CD4-positive, alpha-beta T cell treated with Interleukin-10 for 1 hour (primary cell): ENCODE measurements at regions not wholly inside any gene's neighbourhood (a gene's known extent, or its start where the extent isn't known, plus 50 kb on each side); places are given as distances from the start of the nearest gene placed in this dataset.

Experiments
- DNase-seq: peaks from one replicate; pipeline ENCODE4 v3.0.0-alpha.2; 2020

- DNase-seq, result no peak
Measured at GRCh38 chr10:106520698-106521097, 643.8 kb downstream of the SORCS1 start.

GRCh38 chr10:106519376-106520030, 645.0 kb downstream of the SORCS1 start:
- DNase-seq, result no peak

- DNase-seq, result no peak
Measured at GRCh38 chr10:106515206-106515790, 649.2 kb downstream of the SORCS1 start.

- DNase-seq, result no peak
Measured at GRCh38 chr10:106513352-106513771, 651.1 kb downstream of the SORCS1 start.

GRCh38 chr10:106511917-106512316, 652.6 kb downstream of the SORCS1 start:
- no peak for DNase-seq

- DNase-seq, result no peak
Measured at GRCh38 chr10:106508950-106509349, 655.6 kb downstream of the SORCS1 start.

- DNase-seq, result no peak
Measured at GRCh38 chr10:106506526-106507283, 657.8 kb downstream of the SORCS1 start.

GRCh38 chr10:106504536-106504935, 660.0 kb downstream of the SORCS1 start:
- DNase-seq, result no peak

- no peak for DNase-seq
Measured at GRCh38 chr10:106502641-106503040, 661.9 kb downstream of the SORCS1 start.

- no peak for DNase-seq
Measured at GRCh38 chr10:106500925-106501525, 663.5 kb downstream of the SORCS1 start.

GRCh38 chr10:106500041-106500924, 664.2 kb downstream of the SORCS1 start:
- DNase-seq, result no peak

- no peak for DNase-seq
Measured at GRCh38 chr10:106499448-106499847, 665.1 kb downstream of the SORCS1 start.

GRCh38 chr10:106498675-106499074, 665.8 kb downstream of the SORCS1 start:
- no peak for DNase-seq

- no peak for DNase-seq
Measured at GRCh38 chr10:106495931-106496330, 668.6 kb downstream of the SORCS1 start.

GRCh38 chr10:106493751-106494150, 670.8 kb downstream of the SORCS1 start:
- DNase-seq, result no peak

GRCh38 chr10:106493226-106493625, 671.3 kb downstream of the SORCS1 start:
- DNase-seq, result no peak

GRCh38 chr10:106487726-106488125, 676.8 kb downstream of the SORCS1 start:
- DNase-seq, result no peak

- DNase-seq, result no peak
Measured at GRCh38 chr10:106481598-106482275, 682.8 kb downstream of the SORCS1 start.

- DNase-seq, result no peak
Measured at GRCh38 chr10:106479636-106480035, 684.9 kb downstream of the SORCS1 start.

- no peak for DNase-seq
Measured at GRCh38 chr10:106474876-106475275, 689.6 kb downstream of the SORCS1 start.

- DNase-seq, result no peak
Measured at GRCh38 chr10:106473129-106473685, 691.3 kb downstream of the SORCS1 start.

GRCh38 chr10:106467506-106467905, 697.0 kb downstream of the SORCS1 start:
- DNase-seq, result no peak
